22Rv1 (cell line): ENCODE measurements at regions not wholly inside any gene's neighbourhood (a gene's known extent, or its start where the extent isn't known, plus 50 kb on each side); places are given as distances from the start of the nearest gene placed in this dataset.

Experiments used
- H3K27ac ChIP-seq: fragments of 450-650 bp; 2 replicates; pipeline ENCODE4 v1.5.1; 2017
- ZFX ChIP-seq: fragments of 450-650 bp; IDR thresholded peaks from 2 replicates; pipeline ENCODE4 v1.6.1; 2017; ENCODE audit warnings: antibody characterized with exemption, borderline replicate concordance
- TF ChIP-seq, protein P1 (sequence below): fragments of 450-650 bp; IDR thresholded peaks from 2 replicates; pipeline ENCODE4 v1.5.1; 2017; ENCODE audit warnings: mild to moderate bottlenecking

DNA sequence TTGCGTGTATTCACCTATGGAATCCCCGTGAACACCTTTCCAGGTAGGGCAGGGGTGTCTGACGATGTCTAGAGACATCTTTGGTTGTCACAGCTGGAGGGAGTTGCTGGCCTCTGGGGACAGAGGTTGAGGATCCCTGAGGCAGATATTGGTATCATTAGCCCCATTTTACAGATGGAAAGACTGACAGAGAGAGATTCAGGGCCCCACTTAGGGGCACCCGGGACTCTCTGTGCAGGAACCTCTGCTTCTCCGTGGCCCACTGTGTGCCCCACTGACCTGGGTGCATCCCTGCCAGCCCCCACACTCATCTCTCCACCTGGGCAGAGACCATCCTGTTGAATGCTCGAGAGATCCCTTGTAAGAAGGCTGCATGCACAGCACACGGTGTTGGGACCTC is 111.2 kb downstream of the EDN3 start:
- TF ChIP-seq, protein P1, sequence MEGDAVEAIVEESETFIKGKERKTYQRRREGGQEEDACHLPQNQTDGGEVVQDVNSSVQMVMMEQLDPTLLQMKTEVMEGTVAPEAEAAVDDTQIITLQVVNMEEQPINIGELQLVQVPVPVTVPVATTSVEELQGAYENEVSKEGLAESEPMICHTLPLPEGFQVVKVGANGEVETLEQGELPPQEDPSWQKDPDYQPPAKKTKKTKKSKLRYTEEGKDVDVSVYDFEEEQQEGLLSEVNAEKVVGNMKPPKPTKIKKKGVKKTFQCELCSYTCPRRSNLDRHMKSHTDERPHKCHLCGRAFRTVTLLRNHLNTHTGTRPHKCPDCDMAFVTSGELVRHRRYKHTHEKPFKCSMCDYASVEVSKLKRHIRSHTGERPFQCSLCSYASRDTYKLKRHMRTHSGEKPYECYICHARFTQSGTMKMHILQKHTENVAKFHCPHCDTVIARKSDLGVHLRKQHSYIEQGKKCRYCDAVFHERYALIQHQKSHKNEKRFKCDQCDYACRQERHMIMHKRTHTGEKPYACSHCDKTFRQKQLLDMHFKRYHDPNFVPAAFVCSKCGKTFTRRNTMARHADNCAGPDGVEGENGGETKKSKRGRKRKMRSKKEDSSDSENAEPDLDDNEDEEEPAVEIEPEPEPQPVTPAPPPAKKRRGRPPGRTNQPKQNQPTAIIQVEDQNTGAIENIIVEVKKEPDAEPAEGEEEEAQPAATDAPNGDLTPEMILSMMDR, result no peak
- TF ChIP-seq ZFX, result no peak
- no peak overlapping the region for H3K27ac ChIP-seq

DNA sequence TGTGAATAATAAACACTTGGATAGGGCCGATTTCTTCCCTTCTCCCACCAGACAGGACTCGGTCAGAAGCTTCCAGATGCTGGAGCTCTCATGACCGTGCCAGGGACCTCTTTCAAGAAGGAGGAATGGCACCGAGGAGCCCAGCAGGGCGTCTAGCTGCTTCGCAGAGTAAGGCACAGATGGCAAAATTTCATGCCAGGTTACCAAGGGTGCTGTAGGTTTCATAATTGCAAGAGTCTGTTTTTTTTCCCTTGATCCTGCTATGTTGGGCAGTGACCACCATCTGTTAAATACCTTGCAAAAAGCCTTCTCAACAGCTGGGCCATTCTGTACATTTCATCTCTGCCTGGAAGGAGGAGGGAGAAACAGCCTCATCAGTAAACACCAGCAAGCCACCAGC is 111.8 kb downstream of the EDN3 start:
- TF ChIP-seq, protein P1, result no peak
- no peak for TF ChIP-seq ZFX
- H3K27ac ChIP-seq, result no peak overlapping the region

DNA sequence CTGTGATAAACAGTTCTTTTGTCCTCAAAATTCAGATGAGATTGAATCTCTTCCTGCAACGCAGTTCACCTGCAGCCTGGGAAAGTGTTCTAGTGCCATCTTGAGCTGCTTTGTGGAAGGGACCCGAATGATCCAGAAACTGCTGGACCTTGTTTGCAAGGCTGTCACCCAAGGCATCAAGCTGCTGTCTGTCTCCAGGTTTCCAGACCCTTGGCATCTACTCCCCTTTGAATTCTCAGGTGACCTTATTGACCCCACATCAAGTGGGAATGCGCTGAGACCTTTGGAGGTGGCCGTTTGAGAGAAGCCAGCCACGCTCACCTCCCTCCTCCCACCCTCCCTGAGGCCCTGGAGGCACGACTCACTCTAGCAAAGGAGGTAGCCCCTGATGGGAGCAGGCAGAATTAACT is 112.5 kb downstream of the EDN3 start:
- no peak overlapping the region for H3K27ac ChIP-seq
- no peak for TF ChIP-seq ZFX
- TF ChIP-seq, protein P1, result no peak

DNA sequence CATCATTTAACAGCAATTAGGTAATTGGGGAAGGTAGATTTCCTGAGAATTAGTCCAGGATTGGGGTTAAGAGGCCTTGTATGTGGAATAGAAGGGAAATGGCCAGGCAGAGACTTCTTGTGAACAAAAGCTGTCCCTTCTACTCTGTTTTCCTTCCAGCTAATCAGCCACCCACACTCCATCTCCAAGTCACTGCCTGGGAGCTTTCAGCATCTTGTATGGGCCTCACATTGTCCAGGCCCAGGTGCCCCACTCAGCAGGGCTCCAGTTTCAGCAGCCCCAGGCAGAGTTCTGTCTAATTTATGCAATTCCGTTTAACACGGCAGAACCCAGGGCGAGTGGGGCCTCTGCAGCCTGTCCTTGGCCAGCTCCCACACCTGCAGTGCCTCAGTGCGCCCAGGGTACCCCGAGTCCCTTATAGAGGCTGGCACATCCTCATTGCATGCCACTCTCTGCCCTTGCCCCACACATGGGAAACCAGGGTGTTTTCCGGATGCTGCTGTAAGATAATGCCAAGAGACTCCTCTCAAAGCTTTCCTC is 113.0 kb downstream of the EDN3 start:
- no peak overlapping the region for H3K27ac ChIP-seq
- TF ChIP-seq, protein P1, result no peak
- no peak for TF ChIP-seq ZFX

DNA sequence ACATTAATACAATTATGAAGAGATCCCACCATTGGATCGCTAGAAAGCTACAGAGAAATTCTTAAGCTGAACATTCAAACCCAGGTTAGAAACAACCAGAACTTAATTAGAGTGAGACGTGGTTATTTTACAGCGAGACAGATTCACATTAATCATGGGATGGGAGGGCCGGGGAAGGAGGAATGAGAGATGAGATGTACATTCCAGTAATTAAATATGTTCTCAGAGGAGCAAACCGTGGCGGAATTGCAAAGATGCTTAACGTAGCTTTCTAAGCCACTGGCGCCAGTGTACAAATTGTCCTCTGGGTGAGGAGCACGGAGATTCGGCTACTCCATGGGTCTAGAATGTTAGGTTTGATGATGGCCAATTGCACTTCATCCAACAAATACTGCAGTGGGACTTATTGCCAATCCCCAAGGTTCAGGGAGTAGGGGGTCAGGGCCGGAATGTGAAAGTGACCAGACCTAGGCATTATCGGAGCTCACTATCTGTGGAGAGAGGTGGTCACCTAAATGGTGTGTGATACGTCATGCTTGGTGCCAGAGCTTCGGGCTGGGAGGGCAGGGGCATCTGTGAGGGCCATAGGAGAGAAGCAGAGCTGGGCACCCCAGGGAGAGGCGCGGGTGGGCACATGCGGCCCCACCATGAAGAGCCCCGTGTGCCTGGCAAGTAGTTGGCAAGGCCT is 114.7 kb downstream of the EDN3 start:
- TF ChIP-seq, protein P1, result no peak
- H3K27ac ChIP-seq, result no peak overlapping the region

DNA sequence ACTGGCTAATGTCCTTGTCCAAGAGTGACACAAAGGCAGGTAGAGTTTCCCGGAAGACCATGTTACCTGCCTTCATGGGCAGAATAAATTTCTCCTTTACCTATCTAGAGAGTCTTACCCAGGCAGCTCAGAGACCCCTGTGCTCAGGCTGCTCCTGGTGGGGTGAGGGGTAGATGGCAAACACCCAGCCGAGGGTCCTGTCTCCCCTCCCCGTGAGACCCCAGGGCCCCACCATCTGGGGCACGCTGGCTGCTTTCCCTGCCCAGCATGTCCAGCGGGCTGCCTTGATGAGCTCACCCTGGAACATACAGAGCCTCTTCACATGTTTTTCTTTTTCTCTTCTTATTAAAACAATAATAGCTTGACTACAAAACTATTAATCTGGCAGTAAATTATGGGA is 116.5 kb downstream of the EDN3 start:
- TF ChIP-seq ZFX, result no peak
- TF ChIP-seq, protein P1, result no peak
- H3K27ac ChIP-seq, result no peak overlapping the region

DNA sequence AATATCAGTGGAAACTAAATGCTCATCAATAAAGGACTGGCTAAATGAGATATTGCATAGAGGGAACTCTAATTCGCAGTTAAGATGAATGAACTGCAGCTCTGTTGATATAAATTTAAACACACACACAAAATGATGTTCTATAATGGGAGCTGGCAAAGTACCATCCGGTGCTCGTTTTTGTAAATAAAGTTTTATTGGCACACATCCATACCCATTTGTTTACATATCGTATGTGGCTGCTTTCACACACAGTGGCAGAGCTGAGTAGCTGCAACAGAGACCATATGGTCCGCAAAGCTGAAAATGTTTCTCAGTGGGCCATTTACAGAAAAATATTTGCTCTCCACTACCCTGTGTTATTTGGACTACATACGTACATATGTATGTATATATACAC is 120.7 kb downstream of the EDN3 start:
- TF ChIP-seq ZFX, result no peak
- TF ChIP-seq, protein P1, result no peak

More for the DNA sequence above, 120.7 kb downstream of the EDN3 start:
- H3K27ac ChIP-seq, result no peak overlapping the region
